ENCODE measurements at regions not wholly inside any gene's neighbourhood (a gene's known extent, or its start where the extent isn't known, plus 50 kb on each side); places are given as distances from the start of the nearest gene placed in this dataset.

DNA sequence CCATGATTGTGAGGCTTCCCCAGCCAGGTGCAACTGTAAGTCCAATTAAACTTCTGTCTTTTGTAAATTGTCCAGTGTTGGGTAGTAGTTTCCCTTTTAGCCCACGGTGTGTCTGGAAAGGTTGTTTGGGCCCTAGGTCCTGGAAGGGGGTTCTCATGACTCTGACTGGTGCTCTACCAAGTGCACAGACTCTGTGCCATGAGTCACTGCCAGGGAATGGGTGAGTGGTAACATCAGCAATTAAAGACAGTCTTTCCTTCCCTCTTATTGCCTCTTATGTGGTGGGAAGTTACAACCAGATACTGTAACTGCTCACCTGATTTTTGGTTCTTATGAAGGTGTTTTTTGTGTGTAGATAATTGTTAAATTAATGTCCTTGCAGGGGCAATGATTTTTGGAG, 141.2 kb downstream of the PRDM9 start:
- TF ChIP-seq EZH2 (IDR thresholded peaks at IDR 0.05; ENCODE audit: low read length) (no peak), CTCF (optimal IDR thresholded peaks at IDR 0.05 in 1 of 3, IDR thresholded peaks at IDR 0.05 in 1 of 3, conservative IDR thresholded peaks at IDR 0.05 in 1 of 3; ENCODE audit: extremely low read depth in 1 of 3, insufficient read depth in 2 of 3, low read length in 3 of 3) (no peak)
- no peaks in the 10 kb centered on the region for H3K9me1 ChIP-seq (ENCODE audit: control insufficient read depth, extremely low read depth, insufficient read depth, low read length)
- H3K27ac ChIP-seq (ENCODE audit: control insufficient read depth, insufficient read depth, low read length), result no peak overlapping the region
- dilution Hi-C loops (cut with MboI; ENCODE audit: extremely low pct_ligation_motif_present, low sequenced_read_pairs), result no loop called here
- H3K27me3 ChIP-seq (ENCODE audit: control insufficient read depth, extremely low read depth, insufficient read depth, low read length), result no peaks in the 10 kb centered on the region
- no peaks in the 10 kb centered on the region for H3K79me2 ChIP-seq (ENCODE audit: control insufficient read depth, insufficient read depth, low read length)
- no peaks in the 10 kb centered on the region for H4K20me1 ChIP-seq (ENCODE audit: control insufficient read depth, extremely low read depth, insufficient read depth, low read length)
- DNase-seq (ENCODE audit: low read depth, low spot score) (no peak), FAIRE-seq (no peak)
- no peaks in the 10 kb centered on the region for H3K36me3 ChIP-seq (ENCODE audit: control insufficient read depth in 2 of 2, extremely low read depth in 1 of 2, insufficient read depth in 2 of 2, low read length in 2 of 2)
- H3K9me3 ChIP-seq (ENCODE audit: control insufficient read depth, low read depth, low read length), result no peaks in the 10 kb centered on the region
- no peaks in the 10 kb centered on the region for H3K4me1 ChIP-seq (ENCODE audit: control insufficient read depth, extremely low read depth, insufficient read depth, low read length)
- no peak overlapping the region for H2AFZ ChIP-seq (ENCODE audit: control insufficient read depth, low read length)
- no peak overlapping the region for H3K4me2 ChIP-seq (ENCODE audit: control insufficient read depth, extremely low read depth, insufficient read depth, low read depth, low read length)
- H3K4me3 ChIP-seq (ENCODE audit: control insufficient read depth in 2 of 3, extremely low read depth in 1 of 3, insufficient read depth in 2 of 3, low read depth in 1 of 3, low read length in 3 of 3), result no peak overlapping the region
- no peak overlapping the region for H3K9ac ChIP-seq (ENCODE audit: control insufficient read depth, extremely low read depth, insufficient read depth, low read length)

DNA sequence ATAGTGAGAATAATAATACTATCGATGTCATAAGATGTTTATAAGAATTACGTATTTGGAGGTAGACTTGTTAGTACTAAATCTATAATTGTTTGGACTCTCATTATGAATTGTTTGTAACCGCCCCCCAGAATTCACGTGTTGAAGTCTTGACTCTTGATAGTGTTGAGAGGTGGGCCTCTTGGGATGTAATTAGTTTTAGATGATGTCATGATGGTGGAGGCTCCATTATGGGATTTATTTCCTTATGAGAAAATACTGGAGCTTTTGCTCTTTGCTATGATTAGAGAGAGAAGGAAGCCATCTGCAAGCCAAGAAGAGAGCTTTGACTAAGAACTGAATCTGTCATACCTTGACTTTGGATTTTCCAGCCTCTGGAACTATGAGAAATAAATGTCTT, 142.2 kb downstream of the PRDM9 start:
- Histone ChIP-seq H3K79me2 (ENCODE audit: control insufficient read depth, insufficient read depth, low read length) (no peaks in the 10 kb centered on the region), H3K27ac (ENCODE audit: control insufficient read depth, insufficient read depth, low read length) (no peak overlapping the region), H3K9me3 (ENCODE audit: control insufficient read depth, low read depth, low read length) (no peaks in the 10 kb centered on the region), H2AFZ (ENCODE audit: control insufficient read depth, low read length) (no peak overlapping the region), H3K4me2 (ENCODE audit: control insufficient read depth, extremely low read depth, insufficient read depth, low read depth, low read length) (no peak overlapping the region), H3K9me1 (ENCODE audit: control insufficient read depth, extremely low read depth, insufficient read depth, low read length) (no peaks in the 10 kb centered on the region), H3K4me3 (ENCODE audit: control insufficient read depth in 2 of 3, extremely low read depth in 1 of 3, insufficient read depth in 2 of 3, low read depth in 1 of 3, low read length in 3 of 3) (no peak overlapping the region), H3K9ac (ENCODE audit: control insufficient read depth, extremely low read depth, insufficient read depth, low read length) (no peak overlapping the region), H3K4me1 (ENCODE audit: control insufficient read depth, extremely low read depth, insufficient read depth, low read length) (no peaks in the 10 kb centered on the region), H4K20me1 (ENCODE audit: control insufficient read depth, extremely low read depth, insufficient read depth, low read length) (no peaks in the 10 kb centered on the region), H3K36me3 (ENCODE audit: control insufficient read depth in 2 of 2, extremely low read depth in 1 of 2, insufficient read depth in 2 of 2, low read length in 2 of 2) (no peaks in the 10 kb centered on the region), H3K27me3 (ENCODE audit: control insufficient read depth, extremely low read depth, insufficient read depth, low read length) (no peaks in the 10 kb centered on the region)
- dilution Hi-C loops (cut with MboI; ENCODE audit: extremely low pct_ligation_motif_present, low sequenced_read_pairs), result no loop called here
- no peak for TF ChIP-seq CTCF (optimal IDR thresholded peaks at IDR 0.05 in 1 of 3, IDR thresholded peaks at IDR 0.05 in 1 of 3, conservative IDR thresholded peaks at IDR 0.05 in 1 of 3; ENCODE audit: extremely low read depth in 1 of 3, insufficient read depth in 2 of 3, low read length in 3 of 3)
- TF ChIP-seq EZH2 (IDR thresholded peaks at IDR 0.05; ENCODE audit: low read length), result no peak
- FAIRE-seq (no peak), DNase-seq (ENCODE audit: low read depth, low spot score) (no peak)
